GM19397 (cell line): ENCODE measurements at regions not wholly inside any gene's neighbourhood (a gene's known extent, or its start where the extent isn't known, plus 50 kb on each side); places are given as distances from the start of the nearest gene placed in this dataset.
"Not testable (repeated sequence)": the region's sequence is repeated elsewhere in the genome, so short reads cannot be mapped to it uniquely, and the experiment has no call there.

Source experiments
- ATAC-seq: cut with Tn5 transposase; IDR thresholded peaks from one replicate; pipeline ENCODE4 v1.9.1; 2021; ENCODE audit warnings: mild to moderate bottlenecking, moderate library complexity; ENCODE audit not compliant: unreplicated experiment

DNA sequence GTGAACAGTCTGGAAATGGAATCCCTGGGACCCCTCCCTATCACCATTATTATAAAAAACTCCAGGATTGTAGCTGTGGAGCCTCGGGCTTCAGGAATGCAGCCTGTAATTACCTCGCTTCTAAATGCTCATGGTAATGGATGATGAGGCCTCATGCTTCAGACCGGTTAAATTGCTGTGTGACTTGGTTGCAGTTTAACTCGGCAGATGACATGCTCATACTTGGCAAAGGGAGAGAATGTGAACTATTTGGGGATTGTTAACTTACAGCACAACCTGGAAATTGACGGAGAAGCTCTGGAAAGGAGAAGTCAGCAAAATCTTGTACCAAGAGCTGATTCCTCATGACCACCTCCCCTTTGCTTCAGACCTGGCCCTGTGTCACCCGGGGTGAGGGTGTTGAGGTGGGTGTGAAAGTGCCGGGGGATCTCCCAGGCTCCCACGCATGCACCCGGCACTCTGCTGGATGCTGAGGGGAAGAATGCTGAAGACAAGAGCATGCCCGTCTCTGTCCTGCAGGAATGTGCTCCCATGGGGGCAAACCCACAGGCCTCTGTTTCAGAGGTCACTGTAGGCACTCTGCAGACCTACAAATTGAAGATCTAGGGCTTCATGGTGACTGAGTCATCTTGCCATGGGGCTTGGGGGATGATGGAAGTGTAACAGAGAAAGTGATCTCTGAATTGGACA, 364.8 kb downstream of the RPS6KC1 start:
- ATAC-seq: no peak

DNA sequence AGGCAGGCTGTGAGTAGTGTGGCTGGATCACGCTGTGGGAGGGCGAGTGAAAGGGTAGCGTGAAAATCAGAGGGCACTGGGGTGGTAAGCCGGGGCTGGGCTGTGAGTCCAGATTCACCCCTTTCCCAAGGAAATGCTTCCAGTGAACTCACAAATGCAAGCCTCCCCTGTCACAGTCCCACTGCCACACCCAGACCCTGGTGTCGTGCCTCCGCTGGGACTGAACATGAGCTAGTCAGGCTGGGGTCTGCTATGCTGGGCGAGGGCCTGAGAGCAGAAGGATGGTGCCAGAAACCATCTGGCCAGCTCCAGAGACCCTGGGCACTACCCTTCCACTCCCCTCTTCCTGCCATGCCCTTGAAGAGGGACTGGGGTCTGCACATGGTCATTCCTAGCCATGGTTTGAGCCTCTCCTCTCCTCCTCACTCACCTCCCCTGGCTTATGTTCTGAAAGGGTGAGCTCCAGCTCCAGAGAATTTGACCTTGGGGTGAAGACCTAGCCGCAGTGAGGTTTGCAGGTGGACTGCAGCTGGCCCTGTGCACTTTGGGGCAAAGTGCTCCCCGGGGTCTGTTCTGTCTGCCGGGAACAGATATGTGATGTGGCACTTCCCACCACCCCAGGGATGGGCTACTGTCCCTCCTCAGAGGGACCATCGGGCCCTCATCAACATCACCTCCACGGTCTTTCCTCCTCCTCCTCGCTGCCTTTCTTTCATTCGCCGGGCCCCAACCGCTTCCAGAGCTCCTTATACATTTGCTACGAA, 365.6 kb downstream of the RPS6KC1 start:
- ATAC-seq: no peak

DNA sequence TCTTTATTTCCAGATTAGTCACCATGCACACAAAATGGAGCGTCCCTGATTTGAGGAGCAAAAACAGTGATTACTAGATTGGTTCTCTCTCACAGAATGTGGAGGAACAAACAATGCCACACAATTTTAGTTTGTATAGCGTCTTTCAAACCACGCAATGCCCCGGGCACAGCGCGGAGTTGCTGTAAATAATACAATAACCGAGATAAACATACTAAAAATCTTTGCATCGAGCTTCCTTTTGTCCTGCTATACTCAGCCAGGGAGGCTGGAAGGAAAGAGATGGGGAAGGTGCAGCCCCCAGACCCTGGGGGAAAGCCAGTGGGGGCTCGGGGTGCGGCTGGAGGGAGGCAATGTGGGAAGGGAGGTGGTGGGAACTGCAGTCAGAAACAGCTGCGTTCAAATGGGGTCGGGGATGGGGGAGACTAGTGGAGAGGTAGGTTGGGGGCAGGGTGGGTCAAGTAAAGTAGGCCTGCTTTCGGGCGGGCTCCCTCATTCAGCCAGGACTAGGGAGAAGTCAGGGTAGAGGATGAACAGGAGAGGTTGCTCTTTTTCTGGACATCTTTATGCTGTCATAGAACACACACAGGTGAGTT, 366.3 kb downstream of the RPS6KC1 start:
- ATAC-seq: no peak

DNA sequence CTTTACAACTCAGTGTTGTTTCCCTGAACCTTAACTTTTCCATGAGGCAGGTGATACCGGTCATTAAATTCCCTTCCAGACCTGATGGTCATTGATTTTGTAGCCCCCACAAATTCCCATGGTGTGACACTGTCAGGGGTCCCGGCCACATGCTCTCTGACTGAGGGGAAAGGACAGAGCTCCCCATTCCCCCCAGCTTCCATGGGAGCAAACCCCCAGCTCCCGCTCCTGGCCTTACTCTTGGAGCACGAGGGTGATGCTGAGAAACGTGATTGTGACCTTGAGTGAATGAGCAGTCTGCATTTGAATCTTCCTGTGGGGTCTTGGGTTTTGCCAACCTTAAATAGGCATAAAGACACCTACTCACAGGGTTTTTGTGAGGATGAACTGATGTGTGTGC, 366.8 kb downstream of the RPS6KC1 start:
- no peak for ATAC-seq

DNA sequence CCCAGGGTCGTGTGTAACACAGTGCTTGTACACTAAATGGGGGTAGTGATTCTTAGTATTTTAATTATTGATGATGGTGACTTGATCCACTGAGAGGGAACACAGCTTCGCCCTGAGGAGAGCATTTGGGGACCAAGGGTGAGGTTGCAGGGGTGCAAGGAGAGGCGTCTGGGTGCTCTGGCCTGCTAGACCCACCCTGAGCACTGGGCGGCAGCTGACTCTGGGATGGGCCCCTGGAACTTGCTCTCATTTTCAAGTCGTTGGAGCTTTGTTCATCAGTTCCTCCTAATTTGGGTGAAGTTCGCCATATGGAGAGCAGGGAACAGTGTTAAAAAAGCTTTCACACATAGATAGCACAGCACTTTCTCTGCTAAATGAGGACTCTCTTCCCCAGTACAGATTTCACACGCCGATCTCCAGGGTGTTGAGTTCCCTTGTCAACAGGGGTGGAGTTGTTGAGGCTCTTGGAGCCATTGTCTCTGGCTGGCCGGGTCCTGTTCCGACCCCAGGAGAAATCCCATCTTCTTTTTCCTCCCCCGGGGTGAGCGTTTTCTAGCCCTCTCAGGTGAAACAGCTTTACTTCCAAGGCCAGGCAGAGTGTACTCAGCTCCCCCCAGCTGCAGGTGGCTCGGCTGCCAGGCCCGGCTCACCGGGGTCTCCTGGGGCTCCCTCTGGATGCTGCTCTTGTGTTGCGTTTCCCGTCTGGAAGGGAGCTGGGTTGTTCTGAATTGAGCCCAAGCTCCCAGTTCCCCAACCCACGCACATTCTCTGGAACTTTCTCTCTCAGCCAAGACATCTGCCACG, 367.4 kb downstream of the RPS6KC1 start:
- ATAC-seq: no peak

DNA sequence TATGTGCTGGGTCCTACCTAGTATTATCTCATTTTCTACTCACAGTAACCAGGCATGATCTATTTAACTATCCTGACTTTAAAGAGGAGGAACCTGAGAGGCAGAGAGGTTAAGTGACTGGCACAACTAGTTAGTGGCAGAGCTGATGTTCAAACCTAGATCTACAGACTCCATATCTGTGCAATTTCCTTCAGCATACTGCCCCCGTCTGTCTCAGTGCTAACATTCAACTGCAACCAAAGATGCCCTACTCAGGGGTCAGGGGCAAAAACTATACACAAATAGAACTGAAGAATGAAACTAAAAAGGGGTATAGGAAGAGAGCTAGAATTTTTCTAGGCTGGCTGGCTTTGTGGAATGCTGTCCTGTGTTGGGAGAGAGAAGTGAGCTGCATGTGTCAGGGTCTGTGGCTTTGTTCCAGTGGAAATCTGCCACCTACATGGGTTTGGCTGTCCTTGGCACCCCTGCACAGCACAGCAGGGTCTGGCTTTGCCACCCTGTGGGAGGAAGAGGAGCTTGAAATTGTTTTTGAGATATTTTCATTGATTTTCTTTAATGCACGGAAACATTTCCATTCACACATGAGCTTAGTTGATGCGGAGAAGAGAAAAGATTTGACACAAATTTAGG, 368.5 kb downstream of the RPS6KC1 start:
- no peak for ATAC-seq

DNA sequence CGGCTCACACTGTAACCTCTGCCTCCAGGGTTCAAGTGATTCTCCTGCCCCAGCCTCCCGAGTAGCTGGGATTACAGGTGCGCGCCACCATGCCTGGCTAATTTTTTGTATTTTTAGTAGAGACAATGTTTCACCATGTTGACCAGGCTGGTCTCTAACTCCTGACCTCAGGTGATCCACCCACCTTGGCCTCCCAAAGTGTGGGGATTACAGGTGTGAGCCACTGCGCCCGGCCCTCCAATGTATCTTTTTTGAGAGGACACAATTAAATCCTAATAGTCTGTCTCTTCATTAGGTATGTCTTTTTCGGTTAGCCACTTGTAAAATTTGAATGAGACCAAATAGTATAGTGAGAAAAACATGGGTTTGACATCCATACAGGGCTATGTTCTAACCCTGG, 370.1 kb downstream of the RPS6KC1 start:
- ATAC-seq: not testable (repeated sequence)

DNA sequence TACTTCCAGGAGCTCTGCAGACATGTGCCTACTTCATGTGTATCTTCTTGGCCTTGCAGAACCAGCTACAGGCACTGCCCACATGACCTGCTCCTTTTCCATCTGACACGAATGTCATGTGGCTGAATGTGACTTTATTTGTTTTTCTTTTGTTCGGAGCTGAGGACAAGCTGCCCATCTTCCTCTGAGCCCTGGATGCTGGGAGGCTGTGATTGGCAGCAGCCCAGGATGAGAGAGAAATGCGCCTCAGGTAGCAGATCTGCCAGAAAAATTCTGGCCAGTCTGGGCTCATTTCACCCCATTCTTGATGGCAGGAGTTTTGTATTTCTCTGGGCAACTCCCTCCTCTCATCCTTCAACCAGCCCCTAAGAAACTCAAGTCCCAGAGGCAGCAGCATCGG, 372.0 kb downstream of the RPS6KC1 start:
- no peak for ATAC-seq

DNA sequence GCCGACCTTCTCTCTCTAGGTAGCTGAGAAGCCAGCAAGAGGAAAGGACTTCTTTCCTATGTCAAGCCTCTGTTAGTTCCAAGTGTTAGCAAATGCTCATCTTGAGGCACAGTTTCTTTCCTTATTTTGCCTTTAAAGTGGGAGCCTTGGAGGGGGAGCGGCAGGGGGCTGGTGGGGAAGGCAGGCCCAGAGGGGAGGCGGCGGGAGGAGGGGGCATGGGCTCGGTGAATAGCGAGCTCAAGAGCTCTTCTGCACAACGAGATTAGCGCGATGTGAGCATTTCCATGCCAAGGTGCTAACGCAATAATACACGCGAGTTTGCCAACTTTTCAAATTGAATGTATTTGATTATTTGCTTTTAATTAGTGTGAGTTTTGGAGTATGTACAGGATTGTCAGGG, 372.6 kb downstream of the RPS6KC1 start:
- ATAC-seq: no peak

DNA sequence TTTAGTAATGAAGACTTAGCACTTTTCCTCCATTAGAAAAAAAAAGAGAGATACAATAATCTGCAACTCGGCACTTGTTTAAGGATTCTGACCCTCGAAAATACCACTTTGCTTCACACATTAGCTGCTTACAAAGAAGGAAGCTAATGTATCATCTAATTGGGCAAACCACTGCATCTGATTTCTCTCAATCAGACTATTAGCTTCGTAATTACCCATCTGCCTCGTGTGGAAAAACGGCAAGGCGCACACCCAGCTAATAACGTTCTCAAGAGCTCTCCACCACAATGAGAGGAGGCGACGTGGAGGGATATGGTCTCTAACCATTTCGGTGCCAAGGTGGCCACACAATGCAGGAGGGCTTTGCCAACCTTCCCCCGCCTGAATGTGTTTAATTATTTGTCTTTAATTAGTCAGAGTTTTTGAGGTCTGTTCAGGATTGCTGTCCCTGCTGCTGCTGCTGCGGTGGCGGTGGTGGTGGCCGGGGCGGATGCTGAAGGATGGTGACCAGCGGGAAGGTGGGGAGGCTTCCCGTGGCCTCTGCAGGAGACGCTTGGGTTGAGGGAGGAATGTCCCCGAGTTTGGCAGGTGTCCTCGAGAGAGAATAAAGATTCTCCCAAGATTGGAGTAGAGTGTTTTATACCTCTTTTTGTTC, 374.5 kb downstream of the RPS6KC1 start:
- no peak for ATAC-seq

DNA sequence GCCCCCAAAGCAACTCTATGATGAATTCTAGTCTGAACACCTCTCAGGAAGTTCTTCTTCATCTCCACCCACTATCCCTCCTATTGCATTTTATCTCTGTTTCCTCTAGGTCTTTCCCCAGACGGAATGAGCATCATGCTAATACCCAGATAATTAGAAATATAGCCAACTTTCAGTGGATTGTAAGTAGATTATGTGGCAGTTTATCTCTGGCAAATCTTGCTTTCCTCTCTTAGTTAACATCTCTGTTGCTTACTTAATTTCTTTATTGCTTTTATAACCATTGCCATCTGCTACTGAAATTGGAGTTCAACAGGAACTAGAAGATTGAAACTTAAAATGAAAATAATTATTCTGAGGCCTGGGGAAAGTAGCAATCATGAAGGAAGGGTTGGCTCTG, 378.6 kb downstream of the RPS6KC1 start:
- ATAC-seq: no peak

DNA sequence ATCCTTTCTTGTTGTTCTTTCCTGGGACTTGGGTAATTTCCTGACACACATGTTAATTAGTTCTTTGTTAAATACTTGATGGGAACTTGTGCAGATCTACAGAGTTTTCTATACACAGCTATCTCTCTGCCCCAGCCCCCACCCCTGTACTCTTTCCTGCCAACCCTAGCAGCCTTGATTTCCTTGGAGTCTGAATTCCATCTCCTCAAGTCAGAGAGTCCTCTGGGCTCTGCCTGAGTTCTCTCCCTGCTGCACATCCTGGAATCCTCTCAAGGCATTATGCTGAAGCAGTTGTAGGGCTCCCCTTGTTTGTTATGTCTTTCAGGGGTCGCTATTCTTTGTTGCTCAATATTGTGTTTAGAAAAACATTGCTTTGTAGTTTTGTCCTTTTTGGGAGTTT, 384.7 kb downstream of the RPS6KC1 start:
- ATAC-seq: no peak

DNA sequence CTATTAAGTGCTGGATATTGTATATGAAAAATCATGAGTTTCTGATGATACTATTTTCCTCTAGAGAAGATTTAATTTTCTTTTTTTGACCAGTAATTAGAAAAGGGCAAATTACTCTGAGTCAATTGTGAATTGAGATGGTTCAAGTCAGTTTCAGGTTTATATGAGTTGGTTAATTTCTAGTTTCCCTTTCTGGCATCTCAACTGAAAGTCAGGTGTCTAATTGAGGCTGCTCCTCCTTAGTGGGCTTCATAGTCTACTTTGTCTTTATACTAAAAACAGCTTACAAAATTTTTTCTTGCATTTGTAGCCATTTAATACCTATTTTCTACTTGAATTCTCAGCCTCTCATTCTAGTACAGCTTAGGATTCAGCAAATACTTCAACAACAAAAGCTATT, 387.3 kb downstream of the RPS6KC1 start:
- no peak for ATAC-seq

DNA sequence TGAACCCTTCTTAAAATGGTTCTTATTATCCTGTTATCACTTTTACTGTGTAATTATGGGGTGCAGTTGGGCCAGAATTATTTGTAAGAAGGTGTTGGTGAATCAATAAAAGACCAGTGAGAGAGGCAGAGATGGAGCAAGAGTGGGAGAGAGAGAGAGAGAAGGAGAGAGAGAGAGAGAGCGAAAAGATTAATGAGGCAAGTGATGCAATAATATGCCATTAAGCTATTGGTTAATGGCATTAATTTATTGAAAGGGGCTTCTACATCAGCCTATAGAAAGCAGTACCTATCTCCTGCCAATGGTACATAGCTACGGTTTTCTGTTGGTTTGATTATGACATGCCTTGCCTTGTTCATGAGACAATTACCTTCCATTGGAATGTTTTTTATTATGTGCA, 388.7 kb downstream of the RPS6KC1 start:
- ATAC-seq: no peak

DNA sequence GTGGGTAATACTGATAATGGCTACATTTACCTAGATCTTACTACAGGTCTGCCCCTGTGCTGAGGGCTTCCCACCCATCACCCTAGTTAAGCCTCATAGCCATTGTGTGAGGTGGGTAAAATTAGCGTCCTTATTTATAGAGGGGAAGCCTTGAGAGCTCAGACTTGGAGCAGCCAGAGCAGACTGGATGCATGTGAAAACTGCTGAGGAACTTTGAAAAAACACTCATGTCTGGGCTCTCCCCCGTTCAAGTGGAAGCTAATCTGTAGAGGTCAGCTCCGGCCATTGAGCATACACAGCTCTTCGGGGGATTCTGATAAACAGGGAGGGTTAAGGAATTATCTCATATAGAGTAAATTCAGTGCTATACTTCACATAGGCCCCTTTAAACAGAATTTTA, 389.7 kb downstream of the RPS6KC1 start:
- ATAC-seq: no peak

DNA sequence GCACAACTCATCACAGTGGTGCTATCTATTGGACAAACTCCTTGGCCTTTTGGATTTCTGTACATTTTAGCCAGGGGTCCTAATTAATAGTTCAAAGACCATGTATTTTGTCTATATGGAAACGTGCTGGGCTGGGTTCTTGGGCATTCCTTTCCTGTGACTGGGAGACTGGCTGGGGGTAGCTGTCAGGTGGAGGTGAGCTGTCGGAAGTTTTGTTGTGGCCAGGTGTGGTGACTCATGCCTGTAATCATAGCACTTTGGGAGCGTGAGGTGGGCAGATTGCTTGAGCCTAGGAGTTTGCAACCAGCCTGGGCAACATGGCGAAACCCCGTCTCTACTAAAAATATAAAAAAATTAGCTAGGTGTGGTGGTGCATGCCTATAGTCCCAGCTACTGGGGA, 392.4 kb downstream of the RPS6KC1 start:
- ATAC-seq: no peak

DNA sequence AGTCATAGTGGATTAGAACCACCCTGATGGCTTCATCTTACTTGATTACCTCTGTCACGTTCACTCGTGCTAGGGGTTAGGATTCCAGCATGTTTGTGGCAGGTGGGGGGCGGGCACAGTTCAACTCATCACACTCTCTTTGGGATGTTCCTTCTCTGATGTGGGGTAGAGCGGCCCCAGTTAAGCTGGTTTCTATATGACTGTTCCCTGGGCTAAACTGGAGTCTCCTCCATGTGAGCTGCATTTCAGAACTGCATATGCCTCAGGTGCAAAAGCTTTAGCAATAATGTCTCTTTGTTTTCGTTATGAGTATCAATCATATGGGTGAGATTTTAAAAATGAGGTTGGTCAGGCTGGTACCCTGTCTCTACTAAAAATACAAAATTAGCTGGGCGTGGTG, 393.2 kb downstream of the RPS6KC1 start:
- ATAC-seq: no peak

DNA sequence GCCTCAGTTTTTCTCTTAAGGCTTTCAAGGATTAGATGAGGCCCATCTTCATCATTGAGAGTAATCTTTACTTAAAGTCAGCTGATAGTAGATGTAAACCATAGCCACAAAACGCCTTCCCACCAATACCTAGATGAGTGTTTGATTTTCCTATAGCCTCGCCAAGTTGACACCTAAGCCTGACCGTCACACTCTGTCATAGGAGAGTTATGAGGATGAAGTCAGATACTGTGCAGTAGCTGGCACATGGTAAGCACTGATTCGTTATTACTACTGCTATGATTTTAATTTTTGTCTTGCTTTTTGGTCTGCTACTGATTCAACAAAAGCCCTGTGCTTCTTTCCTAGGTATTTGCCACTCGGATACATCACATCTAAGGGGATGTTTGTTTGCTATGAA, 395.5 kb downstream of the RPS6KC1 start:
- ATAC-seq: no peak

DNA sequence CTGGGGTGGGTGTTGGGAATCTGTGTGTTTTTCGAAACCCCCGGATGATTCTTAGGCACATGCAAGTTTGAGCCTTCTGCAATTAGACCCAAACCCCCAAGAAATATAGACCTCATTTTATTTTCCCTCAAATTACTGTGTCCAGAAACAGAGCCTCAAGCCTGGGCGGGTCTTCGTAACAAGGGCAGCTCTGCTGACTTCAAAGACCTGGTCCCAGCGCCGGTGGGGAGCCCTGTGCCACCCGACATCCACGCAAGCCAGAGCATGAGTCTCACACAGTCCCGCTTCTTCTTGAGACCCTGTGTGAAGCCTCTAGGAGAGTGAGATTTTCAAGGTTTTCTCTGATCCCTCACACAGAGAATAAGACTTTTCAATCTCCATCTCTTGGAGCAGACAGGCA, 397.3 kb downstream of the RPS6KC1 start:
- ATAC-seq: no peak

DNA sequence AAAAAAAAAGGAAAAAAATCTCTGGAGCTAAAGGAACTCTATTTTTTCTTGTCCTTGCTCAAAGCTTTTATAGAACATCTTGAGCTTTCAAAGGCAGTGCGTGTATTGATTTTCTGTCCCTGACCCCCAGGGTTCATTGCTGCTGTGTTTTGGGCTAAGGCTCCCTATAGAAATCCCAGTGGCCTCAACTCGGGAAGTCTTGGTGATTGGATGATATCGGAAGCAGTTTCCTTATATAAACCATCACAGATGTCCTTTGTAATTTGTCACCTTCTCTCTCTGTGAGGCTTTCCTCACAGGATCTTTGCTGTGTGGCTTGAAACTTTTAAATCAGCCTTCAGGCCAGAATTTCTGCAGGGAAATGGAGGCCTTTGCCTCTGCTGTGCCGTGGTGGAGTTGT, 397.7 kb downstream of the RPS6KC1 start:
- no peak for ATAC-seq

DNA sequence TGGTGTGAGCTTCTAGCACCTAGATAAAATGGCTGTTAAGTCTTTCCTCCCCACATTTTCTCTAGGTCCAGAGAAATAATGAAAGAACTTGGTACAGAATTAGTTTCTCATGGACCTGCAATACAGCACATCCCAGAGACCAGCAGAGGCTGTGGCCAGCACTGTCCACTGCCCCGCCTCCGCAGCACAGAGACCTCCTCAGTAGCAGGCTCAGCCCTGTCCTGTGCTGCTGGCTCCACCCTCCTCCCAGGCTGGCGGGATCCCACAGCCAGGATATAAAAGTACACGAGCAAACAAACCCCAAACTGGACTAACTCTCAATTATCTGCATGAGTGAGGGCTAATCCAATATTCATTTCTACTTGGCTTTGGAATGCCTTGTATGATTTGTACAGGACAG, 401.5 kb downstream of the RPS6KC1 start:
- no peak for ATAC-seq
